ENCODE measurements at regions not wholly inside any gene's neighbourhood (a gene's known extent, or its start where the extent isn't known, plus 50 kb on each side); places are given as distances from the start of the nearest gene placed in this dataset.

DNA sequence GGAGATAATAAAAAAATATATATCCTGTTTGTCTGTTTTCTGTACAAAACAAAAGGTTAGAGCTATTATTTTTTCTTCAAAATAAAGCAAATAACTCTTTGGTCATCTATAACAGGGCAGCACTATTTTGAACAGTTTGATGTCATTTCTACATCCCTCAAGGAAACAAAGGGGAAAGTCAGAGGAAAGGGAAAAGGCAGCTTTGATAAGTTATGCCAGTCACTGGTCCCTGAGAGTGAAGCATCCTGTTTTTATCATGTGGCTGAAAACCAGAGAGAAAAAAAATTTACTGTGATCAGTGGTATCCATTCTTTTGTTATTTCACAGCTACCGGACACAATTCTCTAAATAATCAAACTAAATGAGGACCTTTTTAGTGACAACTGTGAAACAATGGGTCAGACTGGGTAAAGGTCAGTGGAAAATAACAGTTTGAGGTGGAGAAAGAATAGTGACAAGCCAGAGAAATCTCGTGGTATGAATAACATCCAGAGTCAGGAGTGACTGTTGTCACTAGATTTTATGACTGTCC lies 356.0 kb downstream of the HDGFL1 start:
- H3K4me3 ChIP-seq (ENCODE audit: low read depth, low read length): no peak overlapping the region
- no peaks in the 10 kb centered on the region for H3K36me3 ChIP-seq (ENCODE audit: control insufficient read depth, insufficient read depth, low read length)
- DNase-seq (ENCODE audit: low read depth) (no peak), FAIRE-seq (no peak)
- no peaks in the 10 kb centered on the region for H3K27me3 ChIP-seq (ENCODE audit: control insufficient read depth, insufficient read depth, low read length)
- no peak for TF ChIP-seq CTCF (IDR thresholded peaks at IDR 0.05; ENCODE audit: insufficient read depth, low read length, severe bottlenecking)

DNA sequence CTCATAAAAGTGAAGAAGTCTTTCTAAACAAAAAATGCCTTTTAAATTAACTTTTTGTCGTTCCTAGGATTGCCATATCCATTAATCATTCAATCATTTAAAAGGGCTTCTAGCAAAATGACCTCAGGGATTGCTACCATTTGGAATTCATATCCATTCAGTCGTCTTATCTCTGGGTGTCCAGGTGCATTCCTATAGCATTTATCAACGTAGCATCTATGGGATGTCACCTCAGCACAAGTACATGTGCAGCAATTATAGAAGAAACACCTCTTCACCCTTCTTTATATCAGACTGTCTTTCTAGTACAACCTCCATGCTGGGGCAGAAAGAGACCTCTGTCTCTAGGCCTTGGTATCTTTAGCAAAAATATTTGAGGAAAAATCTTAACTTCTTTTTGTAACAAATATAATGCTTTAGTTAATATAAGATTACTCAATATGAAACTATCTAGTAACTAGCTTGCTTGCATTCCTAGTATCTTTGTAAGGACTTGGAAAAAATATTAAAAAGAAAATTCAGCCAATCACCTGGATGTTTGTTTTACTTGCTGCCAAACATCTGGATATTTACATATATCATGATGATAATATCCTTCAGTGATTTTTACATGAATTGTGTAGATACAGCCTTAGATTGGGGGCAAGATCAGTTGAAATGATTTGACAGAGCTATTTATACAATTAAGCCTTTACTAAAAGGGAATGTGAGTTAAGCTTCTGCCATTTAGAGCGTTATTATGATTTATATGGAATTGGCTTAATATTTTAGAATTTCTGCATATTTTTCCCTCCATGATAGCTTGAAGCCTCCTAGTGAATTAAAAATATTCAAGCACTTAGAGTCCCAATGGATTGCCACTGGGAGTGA lies 356.8 kb downstream of the HDGFL1 start:
- Histone ChIP-seq H3K4me3 (ENCODE audit: low read depth, low read length) (no peak overlapping the region), H3K27me3 (ENCODE audit: control insufficient read depth, insufficient read depth, low read length) (no peaks in the 10 kb centered on the region), H3K36me3 (ENCODE audit: control insufficient read depth, insufficient read depth, low read length) (no peaks in the 10 kb centered on the region)
- DNase-seq (ENCODE audit: low read depth): no peak
- TF ChIP-seq CTCF (IDR thresholded peaks at IDR 0.05; ENCODE audit: insufficient read depth, low read length, severe bottlenecking): no peak
- FAIRE-seq: no peak

DNA sequence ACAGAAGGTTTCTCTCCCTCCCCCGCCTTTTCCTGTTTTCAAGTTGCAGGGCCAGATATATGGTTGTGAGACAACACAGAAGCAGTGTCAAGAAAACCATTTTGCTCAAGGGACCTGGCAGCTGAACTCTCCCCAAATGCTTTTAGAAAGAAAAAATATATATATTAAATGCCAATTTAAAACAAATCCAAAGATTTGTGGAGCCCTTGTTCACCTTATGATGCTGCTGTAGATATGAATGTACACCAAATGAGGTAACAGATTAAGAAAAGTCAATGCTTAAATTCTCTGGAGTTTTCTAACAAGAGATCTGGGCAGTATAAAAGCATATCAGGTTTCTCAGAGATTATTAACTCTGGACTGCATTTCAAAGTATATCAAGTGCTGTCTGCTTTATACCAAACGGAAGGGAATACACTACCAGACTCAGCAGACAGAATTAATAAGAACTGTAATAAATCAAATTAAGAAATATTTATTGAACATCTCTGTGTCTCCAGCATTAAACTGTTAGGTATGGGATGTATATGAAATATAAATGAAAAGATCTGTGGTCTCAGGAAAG lies 357.5 kb downstream of the HDGFL1 start:
- FAIRE-seq: no peak
- no peak overlapping the region for H3K4me3 ChIP-seq (ENCODE audit: low read depth, low read length)
- TF ChIP-seq CTCF (IDR thresholded peaks at IDR 0.05; ENCODE audit: insufficient read depth, low read length, severe bottlenecking): no peak
- no peaks in the 10 kb centered on the region for H3K27me3 ChIP-seq (ENCODE audit: control insufficient read depth, insufficient read depth, low read length)
- DNase-seq (ENCODE audit: low read depth): no peak
- H3K36me3 ChIP-seq (ENCODE audit: control insufficient read depth, insufficient read depth, low read length): no peaks in the 10 kb centered on the region

- no peak overlapping the region for H3K4me3 ChIP-seq (ENCODE audit: low read depth, low read length)
- H3K36me3 ChIP-seq (ENCODE audit: control insufficient read depth, insufficient read depth, low read length): no peaks in the 10 kb centered on the region
- TF ChIP-seq CTCF (IDR thresholded peaks at IDR 0.05; ENCODE audit: insufficient read depth, low read length, severe bottlenecking): no peak
- H3K27me3 ChIP-seq (ENCODE audit: control insufficient read depth, insufficient read depth, low read length): no peaks in the 10 kb centered on the region
- FAIRE-seq (no peak), DNase-seq (ENCODE audit: low read depth) (no peak)
Measured at GRCh38 chr6:22928775-22929174, 359.4 kb downstream of the HDGFL1 start.

- no peak for TF ChIP-seq CTCF (IDR thresholded peaks at IDR 0.05; ENCODE audit: insufficient read depth, low read length, severe bottlenecking)
- Histone ChIP-seq H3K4me3 (ENCODE audit: low read depth, low read length) (no peak overlapping the region), H3K36me3 (ENCODE audit: control insufficient read depth, insufficient read depth, low read length) (no peaks in the 10 kb centered on the region), H3K27me3 (ENCODE audit: control insufficient read depth, insufficient read depth, low read length) (no peaks in the 10 kb centered on the region)
- DNase-seq (ENCODE audit: low read depth): peak; percentile 47
- FAIRE-seq: no peak
Measured at GRCh38 chr6:22929311-22929985, 360.1 kb downstream of the HDGFL1 start.

Measured in bronchial epithelial cell (primary cell).